B cell (primary cell): ENCODE measurements at regions not wholly inside any gene's neighbourhood (a gene's known extent, or its start where the extent isn't known, plus 50 kb on each side); places are given as distances from the start of the nearest gene placed in this dataset.

Experiments used
- ATAC-seq: fragments of 200-7000 bp; cut with Tn5 transposase; one replicate; pipeline ENCODE4 v1.10.0; 2021; ENCODE audit warnings: low read depth, mild to moderate bottlenecking, moderate number of reproducible peaks, moderate library complexity
- CTCF ChIA-PET: fragments of 350-600 bp; sonication (Branson Sonifier 250); formaldehyde crosslinking; loops from one replicate; lab custom pipeline; 2021; ENCODE audit warnings: antibody characterized with exemption, inconsistent platforms; lab: Charles Lee
- POLR2A ChIA-PET: fragments of 350-600 bp; sonication (Branson Sonifier 250); formaldehyde crosslinking; loops from one replicate; lab custom pipeline; 2021; ENCODE audit warnings: antibody characterized with exemption; lab: Charles Lee
- DNase-seq: peaks from one replicate; pipeline ENCODE4 v3.0.0; 2013
- H2AFZ ChIP-seq: 2 replicates; pipeline ENCODE4 v1.6.1; 2012; ENCODE audit warnings: mild to moderate bottlenecking, low read depth, low read length; ENCODE audit not compliant: insufficient read depth, poor library complexity, severe bottlenecking
- H3K27ac ChIP-seq, 2 donors: 1 replicate in 1 of 2; 2 replicates in 1 of 2; pipeline ENCODE4 v1.5.1; 2012 to 2013; ENCODE audit warnings: low read length in 2 of 2, mild to moderate bottlenecking in 2 of 2, moderate library complexity in 1 of 2
- H3K27me3 ChIP-seq, 4 experiments: fragments of 200-600 bp in 1 of 4; sonication (generic) in 1 of 4; replicated peaks in 1 of 4; 1 replicate in 2 of 4; 2 replicates in 2 of 4; pipeline versions ENCODE4 v1.6.1 to v1.7.0; 2013 to 2016; ENCODE audit warnings: low read length in 3 of 4, mild to moderate bottlenecking in 2 of 4, mixed read lengths in 1 of 4, moderate library complexity in 1 of 4; ENCODE audit not compliant: insufficient read depth in 4 of 4, control insufficient read depth in 3 of 4; ENCODE audit errors: control extremely low read depth in 1 of 4
- H3K36me3 ChIP-seq, 2 experiments: replicated peaks in 1 of 2; 1 replicate in 1 of 2; 2 replicates in 1 of 2; pipeline versions ENCODE4 v1.6.1 to v1.7.1; 2013; ENCODE audit warnings: low read length in 1 of 2; ENCODE audit not compliant: insufficient read depth in 2 of 2, control insufficient read depth in 1 of 2; ENCODE audit errors: control extremely low read depth in 1 of 2, extremely low read depth in 1 of 2
- H3K4me1 ChIP-seq, 2 donors: fragments of 200-600 bp in 1 of 2; sonication (generic) in 1 of 2; 1 replicate in 1 of 2; 2 replicates in 1 of 2; pipeline versions ENCODE4 v1.5.1 to v1.6.1; 2013 to 2017; ENCODE audit warnings: low read length in 2 of 2; ENCODE audit not compliant: control insufficient read depth in 2 of 2, insufficient read depth in 2 of 2
- H3K4me2 ChIP-seq: replicated peaks from 2 replicates; pipeline ENCODE3; 2012; ENCODE audit warnings: mild to moderate bottlenecking, low read depth, low read length; ENCODE audit not compliant: poor library complexity, severe bottlenecking
- H3K4me3 ChIP-seq, 5 experiments: fragments of 200-600 bp in 1 of 5; sonication (generic) in 1 of 5; 1 replicate in 3 of 5; 2 replicates in 2 of 5; pipeline versions ENCODE4 v1.5.1 to v1.7.0; 2011 to 2016; ENCODE audit warnings: low read length in 4 of 5, mild to moderate bottlenecking in 4 of 5, low read depth in 2 of 5, control low read depth in 1 of 5, moderate library complexity in 1 of 5; ENCODE audit not compliant: insufficient read depth in 1 of 5; ENCODE audit errors: control extremely low read depth in 1 of 5, extremely low read depth in 1 of 5
- H3K79me2 ChIP-seq: fragments of 200-600 bp; sonication (generic); one replicate; pipeline ENCODE4 v1.6.0; 2016; ENCODE audit warnings: low read length; ENCODE audit not compliant: control insufficient read depth, insufficient read depth
- H3K9ac ChIP-seq: fragments of 200-600 bp; sonication (generic); 2 replicates; pipeline ENCODE4 v1.6.1; 2017; ENCODE audit warnings: mild to moderate bottlenecking, low read length, moderate library complexity
- H3K9me3 ChIP-seq, 3 donors: one replicate each; pipeline versions ENCODE4 v1.6.1 to v1.7.1; 2013; ENCODE audit warnings: low read length in 2 of 3; ENCODE audit not compliant: control insufficient read depth in 2 of 3, insufficient read depth in 1 of 3; ENCODE audit errors: control extremely low read depth in 1 of 3
- H4K20me1 ChIP-seq: 2 replicates; pipeline ENCODE4 v1.6.0; 2012; ENCODE audit warnings: mild to moderate bottlenecking, low read length; ENCODE audit not compliant: insufficient read depth, control insufficient read depth, poor library complexity, severe bottlenecking
- H3K27ac Mint-ChIP-seq: one replicate; pipeline ENCODE4 v1.8.0; 2021; ENCODE audit warnings: mixed read lengths
- H3K27me3 Mint-ChIP-seq: one replicate; pipeline ENCODE4 v1.8.0; 2021; ENCODE audit warnings: mixed read lengths
- H3K4me1 Mint-ChIP-seq: one replicate; pipeline ENCODE4 v1.8.0; 2021; ENCODE audit warnings: mixed read lengths
- H3K4me3 Mint-ChIP-seq: one replicate; pipeline ENCODE4 v1.8.0; 2021; ENCODE audit warnings: mixed read lengths
- H3K9me3 Mint-ChIP-seq: one replicate; pipeline ENCODE4 v1.8.0; 2022; ENCODE audit warnings: mixed read lengths; ENCODE audit not compliant: insufficient read depth
- CTCF ChIP-seq: fragments of 200-600 bp; IDR thresholded peaks from one replicate; pipeline ENCODE4 v1.8.0; 2022; ENCODE audit warnings: antibody characterized with exemption, mild to moderate bottlenecking
- EZH2 ChIP-seq: IDR thresholded peaks from 2 replicates; pipeline ENCODE4 v1.6.1; 2012; ENCODE audit warnings: borderline replicate concordance, low read depth, mild to moderate bottlenecking, moderate library complexity, low read length; ENCODE audit not compliant: insufficient read depth, poor library complexity, severe bottlenecking
- WGBS: methylation state at CpG from one replicate; pipeline ENCODE4 v1.1.5; 2013; ENCODE audit warnings: missing lambda C conversion rate; ENCODE audit not compliant: insufficient coverage; 5-methylcytosine and 5-hydroxymethylcytosine counted together
- intact Hi-C: fragments of 100-400 bp; cut with micrococcal nuclease; formaldehyde crosslinking; loops from one replicate; pipeline ENCODE4 v1.10.0; 2022

- H3K4me1 Mint-ChIP-seq = no peaks in the 10 kb centered on the region
- ATAC-seq (no peak), DNase-seq (no peak)
- H4K20me1 ChIP-seq = no peaks in the 10 kb centered on the region
- no peak overlapping the region for H3K27ac ChIP-seq
- ChIA-PET POLR2A (no interaction called here), CTCF (no interaction called here)
- H3K9me3 ChIP-seq = no peaks in the 10 kb centered on the region
- no peak overlapping the region for H2AFZ ChIP-seq
- intact Hi-C loops = no loop called here
- peaks cover 0 to 3% (median 0%) of the 10 kb centered on the region in 4 experiments for H3K27me3 ChIP-seq
- no peak overlapping the region for H3K9ac ChIP-seq
- no peak overlapping the region for H3K27ac Mint-ChIP-seq
- H3K4me3 ChIP-seq = no peak overlapping the region
- H3K4me2 ChIP-seq = no peak overlapping the region
- H3K4me3 Mint-ChIP-seq = no peak overlapping the region
- WGBS = 100% methylated on average over 5 of the region's 6 CpGs
- peaks cover 4% of the 10 kb centered on the region for H3K27me3 Mint-ChIP-seq
- no peaks in the 10 kb centered on the region for H3K9me3 Mint-ChIP-seq
- TF ChIP-seq EZH2 = no peak
- TF ChIP-seq CTCF = no peak
- H3K4me1 ChIP-seq = no peaks in the 10 kb centered on the region
- H3K36me3 ChIP-seq = no peaks in the 10 kb centered on the region
- no peaks in the 10 kb centered on the region for H3K79me2 ChIP-seq
These were observed 149.6 kb downstream of the BUB3 start for GRCh38 chr10:123303581-123304337.

- H3K4me1 ChIP-seq = no peaks in the 10 kb centered on the region
- intact Hi-C loops = no loop called here
- Mint-ChIP-seq H3K27ac (no peak overlapping the region), H3K9me3 (no peaks in the 10 kb centered on the region), H3K27me3 (peaks cover 4% of the 10 kb centered on the region), H3K4me1 (no peaks in the 10 kb centered on the region), H3K4me3 (no peak overlapping the region)
- no peaks in the 10 kb centered on the region for H3K9me3 ChIP-seq
- H3K27me3 ChIP-seq = peaks cover 0 to 3% (median 0%) of the 10 kb centered on the region in 4 experiments
- H4K20me1 ChIP-seq = no peaks in the 10 kb centered on the region
- ChIA-PET POLR2A (no interaction called here), CTCF (no interaction called here)
- ATAC-seq (no peak), DNase-seq (no peak)
- H3K9ac ChIP-seq = no peak overlapping the region
- no peak overlapping the region for H3K4me2 ChIP-seq
- H3K79me2 ChIP-seq = no peaks in the 10 kb centered on the region
- no peak overlapping the region for H2AFZ ChIP-seq
- H3K27ac ChIP-seq = no peak overlapping the region
- TF ChIP-seq CTCF (no peak), EZH2 (no peak)
- H3K4me3 ChIP-seq = no peak overlapping the region
- H3K36me3 ChIP-seq = no peaks in the 10 kb centered on the region
These were observed 151.5 kb downstream of the BUB3 start for GRCh38 chr10:123305671-123306070.
